H9 (cell line): ENCODE measurements at regions not wholly inside any gene's neighbourhood (a gene's known extent, or its start where the extent isn't known, plus 50 kb on each side); places are given as distances from the start of the nearest gene placed in this dataset.

ENCODE experiments used
- DNase-seq: peaks from one replicate; pipeline ENCODE4 v3.0.0-alpha.2; 2017
- H2AFZ ChIP-seq: one replicate; pipeline ENCODE4 v1.6.1; 2013; ENCODE audit warnings: mild to moderate bottlenecking, low read length, control low read depth, moderate library complexity
- H2AK5ac ChIP-seq: 2 replicates; pipeline ENCODE4 v1.6.1; 2013; ENCODE audit warnings: low read length, control low read depth, mixed read lengths; ENCODE audit not compliant: insufficient read length
- H2BK120ac ChIP-seq: one replicate; pipeline ENCODE4 v1.6.1; 2013; ENCODE audit warnings: low read depth, mild to moderate bottlenecking, low read length, control low read depth, inconsistent platforms; ENCODE audit not compliant: poor library complexity, severe bottlenecking
- H2BK12ac ChIP-seq: 2 replicates; pipeline ENCODE4 v1.6.1; 2013; ENCODE audit warnings: low read length, control low read depth, mixed read lengths, low read depth; ENCODE audit not compliant: insufficient read length
- H2BK15ac ChIP-seq: 2 replicates; pipeline ENCODE4 v1.6.1; 2013; ENCODE audit warnings: low read depth, low read length, control low read depth
- H2BK20ac ChIP-seq: one replicate; pipeline ENCODE4 v1.6.1; 2013; ENCODE audit warnings: low read depth, mild to moderate bottlenecking, low read length, control low read depth, inconsistent platforms; ENCODE audit not compliant: poor library complexity, severe bottlenecking
- H2BK5ac ChIP-seq: 2 replicates; pipeline ENCODE4 v1.6.1; 2013; ENCODE audit warnings: low read length, control low read depth, mixed read lengths; ENCODE audit not compliant: insufficient read length
- H3K14ac ChIP-seq: 2 replicates; pipeline ENCODE4 v1.6.1; 2013; ENCODE audit warnings: low read length, control low read depth; ENCODE audit not compliant: insufficient read depth
- H3K18ac ChIP-seq: 2 replicates; pipeline ENCODE4 v1.6.1; 2013; ENCODE audit warnings: low read depth, mild to moderate bottlenecking, mixed read lengths, low read length, control low read depth; ENCODE audit not compliant: insufficient read length
- H3K23ac ChIP-seq: 2 replicates; pipeline ENCODE4 v1.6.1; 2013; ENCODE audit warnings: low read length, control low read depth, mixed read lengths, low read depth; ENCODE audit not compliant: insufficient read length
- H3K23me2 ChIP-seq: 2 replicates; pipeline ENCODE4 v1.6.1; 2013; ENCODE audit warnings: low read depth, mild to moderate bottlenecking, mixed read lengths, low read length, control low read depth; ENCODE audit not compliant: insufficient read length, poor library complexity, severe bottlenecking
- H3K27ac ChIP-seq: 2 replicates; pipeline ENCODE4 v1.5.1; 2013; ENCODE audit warnings: low read length, control low read depth, mixed read lengths, low read depth; ENCODE audit not compliant: insufficient read length
- H3K27me3 ChIP-seq: 2 replicates; pipeline ENCODE4 v1.6.1; 2013; ENCODE audit warnings: low read length, control low read depth, inconsistent platforms; ENCODE audit not compliant: insufficient read depth
- H3K4ac ChIP-seq: 2 replicates; pipeline ENCODE4 v1.6.1; 2013; ENCODE audit warnings: low read depth, mild to moderate bottlenecking, control low read depth, inconsistent platforms, low read length, moderate library complexity
- H3K4me1 ChIP-seq: 2 replicates; pipeline ENCODE4 v1.6.1; 2013; ENCODE audit warnings: low read length, control low read depth, inconsistent platforms; ENCODE audit not compliant: insufficient read depth
- H3K4me2 ChIP-seq: 2 replicates; pipeline ENCODE4 v1.6.1; 2013; ENCODE audit warnings: low read length, control low read depth, mixed read lengths; ENCODE audit not compliant: insufficient read length, insufficient read depth
- H3K56ac ChIP-seq: 2 replicates; pipeline ENCODE4 v1.6.1; 2013; ENCODE audit warnings: low read depth, mild to moderate bottlenecking, mixed read lengths, low read length, control low read depth; ENCODE audit not compliant: insufficient read length
- H3K79me1 ChIP-seq: 2 replicates; pipeline ENCODE4 v1.6.1; 2013; ENCODE audit warnings: low read depth, mild to moderate bottlenecking, moderate library complexity, low read length, control low read depth, inconsistent platforms; ENCODE audit not compliant: insufficient read depth, poor library complexity, severe bottlenecking
- H3K79me2 ChIP-seq: 2 replicates; pipeline ENCODE4 v1.6.1; 2013; ENCODE audit warnings: low read length, control low read depth, inconsistent platforms; ENCODE audit not compliant: insufficient read depth
- H3K9ac ChIP-seq: 2 replicates; pipeline ENCODE4 v1.6.1; 2013; ENCODE audit warnings: low read length, control low read depth, mixed read lengths; ENCODE audit not compliant: insufficient read length; ENCODE audit errors: extremely low read depth
- H3K9me3 ChIP-seq: one replicate; pipeline ENCODE4 v1.6.1; 2013; ENCODE audit warnings: low read depth, low read length, inconsistent platforms; ENCODE audit not compliant: control insufficient read depth
- H3T11ph ChIP-seq: one replicate; pipeline ENCODE4 v1.6.1; 2013; ENCODE audit warnings: mild to moderate bottlenecking, low read length, control low read depth, inconsistent platforms
- H4K20me1 ChIP-seq: one replicate; pipeline ENCODE4 v1.6.1; 2013; ENCODE audit not compliant: control insufficient read depth, insufficient read length, insufficient read depth
- H4K5ac ChIP-seq: 2 replicates; pipeline ENCODE4 v1.6.1; 2013; ENCODE audit warnings: low read depth, mild to moderate bottlenecking, mixed read lengths, low read length, control low read depth; ENCODE audit not compliant: insufficient read length
- H4K8ac ChIP-seq: replicated peaks from 2 replicates; pipeline ENCODE4 v1.6.1; 2013; ENCODE audit warnings: low read length, control low read depth, mixed read lengths, low read depth; ENCODE audit not compliant: insufficient read length
- H4K91ac ChIP-seq: 2 replicates; pipeline ENCODE4 v1.6.1; 2013; ENCODE audit warnings: low read depth, mild to moderate bottlenecking, moderate library complexity, mixed read lengths, low read length, control low read depth; ENCODE audit not compliant: insufficient read length
- H3K27ac Mint-ChIP-seq, 3 experiments: 2 replicates in 2 of 3; 3 replicates in 1 of 3; pipeline ENCODE4 v1.8.0; 2020 to 2021; ENCODE audit warnings: mixed read lengths in 3 of 3, mild to moderate bottlenecking in 1 of 3, moderate library complexity in 1 of 3
- H3K27me3 Mint-ChIP-seq: 2 replicates; pipeline ENCODE4 v1.8.0; 2021; ENCODE audit warnings: low read depth, mild to moderate bottlenecking, moderate library complexity, mixed read lengths
- H3K36me3 Mint-ChIP-seq, 3 experiments: 2 replicates in 2 of 3; 3 replicates in 1 of 3; pipeline ENCODE4 v1.8.0; 2020 to 2021; ENCODE audit warnings: low read depth in 3 of 3, mixed read lengths in 3 of 3; ENCODE audit not compliant: insufficient read depth in 1 of 3
- H3K4me1 Mint-ChIP-seq, 2 experiments: 2 replicates each; pipeline ENCODE4 v1.8.0; 2020; ENCODE audit warnings: mixed read lengths in 2 of 2
- H3K4me3 Mint-ChIP-seq, 2 experiments: 2 replicates in 1 of 2; 3 replicates in 1 of 2; pipeline ENCODE4 v1.8.0; 2020 to 2021; ENCODE audit warnings: mild to moderate bottlenecking in 2 of 2, mixed read lengths in 2 of 2, moderate library complexity in 1 of 2
- H3K9me3 Mint-ChIP-seq, 2 experiments: 2 replicates in 1 of 2; 3 replicates in 1 of 2; pipeline ENCODE4 v1.8.0; 2020; ENCODE audit warnings: mild to moderate bottlenecking in 2 of 2, mixed read lengths in 2 of 2, moderate library complexity in 1 of 2
- WGBS: extraction: QIAGEN DNeasy Blood & Tissue Kit; methylation state at CpG from one replicate; pipeline ENCODE4 v1.1.7; 2013; ENCODE audit warnings: missing lambda C conversion rate, low lambda C conversion rate, mixed read lengths; ENCODE audit not compliant: insufficient read length; ENCODE audit errors: extremely low coverage; 5-methylcytosine and 5-hydroxymethylcytosine counted together
- TF ChIP-seq, protein P1 (sequence below): fragments of 200-600 bp; sonication (generic); conservative IDR thresholded peaks from 3 replicates; pipeline ENCODE4 v1.8.0; 2021; ENCODE audit warnings: antibody characterized with exemption, mild to moderate bottlenecking

DNA sequence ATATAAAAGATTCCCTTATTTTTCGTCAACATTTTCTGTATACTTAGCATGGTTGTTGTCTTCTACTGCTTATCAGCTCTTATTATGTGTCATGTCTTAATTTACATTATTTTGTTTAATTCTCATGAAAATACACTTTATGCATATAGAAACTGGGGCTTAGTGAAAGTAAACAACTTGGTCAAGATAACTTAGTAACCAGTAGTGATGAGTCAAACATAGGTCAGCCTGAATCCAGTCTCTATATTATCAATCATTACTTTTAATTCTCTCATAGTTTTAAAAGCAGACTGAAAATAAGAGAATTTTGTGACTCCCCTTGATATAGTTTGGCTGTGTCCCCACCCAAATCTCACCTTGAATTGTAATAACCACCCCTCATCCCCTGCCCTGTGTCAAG is 119.6 kb upstream of the TPK1 start:
- Histone ChIP-seq H2AFZ (no peak overlapping the region), H3K27me3 (no peaks in the 10 kb centered on the region), H3K4ac (no peak overlapping the region), H2AK5ac (no peak overlapping the region), H2BK15ac (no peak overlapping the region), H2BK5ac (no peak overlapping the region), H3K18ac (no peak overlapping the region), H4K20me1 (no peaks in the 10 kb centered on the region), H3K4me2 (no peak overlapping the region), H3K9ac (no peak overlapping the region), H3K79me1 (no peaks in the 10 kb centered on the region), H3K56ac (no peak overlapping the region), H4K5ac (no peak overlapping the region), H3K27ac (no peak overlapping the region), H4K91ac (no peak overlapping the region), H2BK12ac (no peak overlapping the region), H3K79me2 (no peaks in the 10 kb centered on the region), H3T11ph (no peak overlapping the region), H3K4me1 (no peaks in the 10 kb centered on the region), H3K9me3 (peaks cover 17% of the 10 kb centered on the region), H3K23me2 (no peaks in the 10 kb centered on the region), H2BK120ac (no peak overlapping the region), H3K23ac (no peak overlapping the region), H3K14ac (no peak overlapping the region), H2BK20ac (no peak overlapping the region), H4K8ac (no peak overlapping the region)
- peaks cover 6 to 17% (median 10%) of the 10 kb centered on the region in 3 experiments; a peak in 6 of 7 replicates for H3K36me3 Mint-ChIP-seq
- H3K4me3 Mint-ChIP-seq: no peak overlapping the region
- no peaks in the 10 kb centered on the region for H3K27me3 Mint-ChIP-seq
- TF ChIP-seq, protein P1, sequence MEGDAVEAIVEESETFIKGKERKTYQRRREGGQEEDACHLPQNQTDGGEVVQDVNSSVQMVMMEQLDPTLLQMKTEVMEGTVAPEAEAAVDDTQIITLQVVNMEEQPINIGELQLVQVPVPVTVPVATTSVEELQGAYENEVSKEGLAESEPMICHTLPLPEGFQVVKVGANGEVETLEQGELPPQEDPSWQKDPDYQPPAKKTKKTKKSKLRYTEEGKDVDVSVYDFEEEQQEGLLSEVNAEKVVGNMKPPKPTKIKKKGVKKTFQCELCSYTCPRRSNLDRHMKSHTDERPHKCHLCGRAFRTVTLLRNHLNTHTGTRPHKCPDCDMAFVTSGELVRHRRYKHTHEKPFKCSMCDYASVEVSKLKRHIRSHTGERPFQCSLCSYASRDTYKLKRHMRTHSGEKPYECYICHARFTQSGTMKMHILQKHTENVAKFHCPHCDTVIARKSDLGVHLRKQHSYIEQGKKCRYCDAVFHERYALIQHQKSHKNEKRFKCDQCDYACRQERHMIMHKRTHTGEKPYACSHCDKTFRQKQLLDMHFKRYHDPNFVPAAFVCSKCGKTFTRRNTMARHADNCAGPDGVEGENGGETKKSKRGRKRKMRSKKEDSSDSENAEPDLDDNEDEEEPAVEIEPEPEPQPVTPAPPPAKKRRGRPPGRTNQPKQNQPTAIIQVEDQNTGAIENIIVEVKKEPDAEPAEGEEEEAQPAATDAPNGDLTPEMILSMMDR: no peak
- peaks cover 8 to 21% of the 10 kb centered on the region in 2 experiments for H3K9me3 Mint-ChIP-seq
- WGBS: no CpG with 5 or more reads among the region's 1 CpG
- H3K27ac Mint-ChIP-seq: no peak overlapping the region; a peak in 1 of 7 replicates
- no peak for DNase-seq
- peaks cover 15 to 16% of the 10 kb centered on the region in 2 experiments for H3K4me1 Mint-ChIP-seq
